ENCODE measurements at regions not wholly inside any gene's neighbourhood (a gene's known extent, or its start where the extent isn't known, plus 50 kb on each side); places are given as distances from the start of the nearest gene placed in this dataset.
"Not testable (repeated sequence)": the region's sequence is repeated elsewhere in the genome, so short reads cannot be mapped to it uniquely, and the experiment has no call there.

GRCh38 chr6:113039005-113039404 lies 691.9 kb downstream of the RFPL4B start:
- no peak for DNase-seq (ENCODE audit: low read depth in 2 of 2)

- DNase-seq (ENCODE audit: low read depth in 2 of 2) = no peak
These were observed 700.0 kb downstream of the RFPL4B start for GRCh38 chr6:113047148-113047547.

GRCh38 chr6:113047932-113048331 lies 700.8 kb downstream of the RFPL4B start:
- no peak for DNase-seq (ENCODE audit: low read depth in 2 of 2)

- no peak for DNase-seq (ENCODE audit: low read depth in 2 of 2)
These were observed 701.6 kb downstream of the RFPL4B start for GRCh38 chr6:113048741-113049140.

- no peak for DNase-seq (ENCODE audit: low read depth in 2 of 2)
These were observed 702.1 kb downstream of the RFPL4B start for GRCh38 chr6:113049190-113049589.

DNA sequence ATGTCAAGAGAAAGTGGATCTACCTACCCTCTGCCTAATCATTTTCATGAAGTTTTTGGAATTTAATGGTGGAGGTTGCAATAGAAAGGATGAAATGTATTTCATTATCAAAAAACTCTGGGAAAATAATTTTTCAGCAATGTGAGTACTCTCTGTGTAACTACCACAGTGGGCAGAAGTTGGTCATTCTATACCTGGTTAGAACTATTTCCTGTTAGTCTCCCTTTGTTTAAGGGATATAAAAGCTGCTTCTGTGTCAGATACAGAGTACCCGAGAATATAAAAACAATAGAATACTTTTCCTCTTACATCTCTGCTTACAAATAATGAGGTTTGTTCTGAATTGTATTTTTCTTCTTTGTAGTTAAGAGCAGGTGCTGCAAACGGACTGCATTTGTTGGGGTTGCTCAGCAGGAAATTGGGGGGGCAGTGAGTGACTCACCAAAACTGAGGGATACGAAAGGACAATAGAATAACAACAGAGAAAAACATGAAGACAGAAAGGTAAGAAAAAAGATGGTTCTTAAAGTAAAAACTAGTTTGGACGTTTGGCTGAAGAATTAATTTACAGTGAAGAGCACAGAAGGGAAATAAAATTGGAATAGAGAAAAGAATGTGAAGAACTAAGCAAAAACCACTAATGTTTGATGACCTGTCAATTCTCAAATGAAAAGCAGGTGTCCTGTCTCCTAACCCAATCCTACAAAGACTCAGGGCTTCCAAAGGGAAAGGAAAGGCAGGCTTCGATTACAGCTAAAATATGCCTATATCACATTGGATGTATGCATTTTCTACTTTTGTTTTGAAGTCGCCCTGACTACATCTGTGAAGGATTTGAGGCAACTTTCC lies 703.1 kb downstream of the RFPL4B start:
- DNase-seq (ENCODE audit: low read depth in 2 of 2) = no peak

DNA sequence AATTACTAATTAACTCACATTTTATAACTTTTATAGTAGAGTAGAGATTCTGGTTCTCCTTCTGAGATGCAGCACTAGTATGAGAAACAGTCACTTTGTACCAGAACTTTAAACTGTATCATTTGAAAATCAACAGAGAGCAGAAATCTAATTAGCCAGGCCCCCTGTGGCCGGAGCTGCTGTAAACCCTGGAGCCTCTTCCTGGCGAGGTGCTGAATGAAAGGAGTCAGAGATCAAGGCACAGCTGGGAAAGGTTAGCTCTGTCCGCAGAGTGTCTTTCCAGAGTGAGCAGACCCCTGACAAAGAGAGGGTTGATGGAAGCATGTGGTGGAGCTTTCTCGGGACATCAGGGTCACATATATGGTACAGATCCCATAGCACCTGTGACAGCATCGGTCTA lies 703.8 kb downstream of the RFPL4B start:
- no peak for DNase-seq (ENCODE audit: low read depth in 2 of 2)

DNA sequence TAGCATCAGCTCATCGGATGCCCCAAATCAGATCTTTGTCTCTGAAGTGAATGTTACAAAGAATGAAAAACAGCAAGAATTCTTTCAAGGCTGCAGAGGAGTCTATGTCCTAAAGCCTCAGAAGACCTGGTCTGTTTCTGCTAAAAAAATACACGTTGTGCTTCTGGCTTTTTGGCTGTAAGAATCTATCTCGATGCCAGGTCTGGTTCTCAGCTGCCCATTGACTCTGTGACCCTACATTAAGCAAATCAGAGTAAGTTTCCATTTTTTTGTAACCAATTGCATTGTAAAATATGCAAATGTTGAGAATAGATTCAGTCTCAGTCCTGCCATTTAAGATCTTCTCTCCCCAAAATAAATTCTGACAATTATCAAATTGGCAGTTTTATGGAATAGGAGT lies 705.4 kb downstream of the RFPL4B start:
- no peak for DNase-seq (ENCODE audit: low read depth in 2 of 2)

GRCh38 chr6:113055061-113055460 lies 707.9 kb downstream of the RFPL4B start:
- DNase-seq (ENCODE audit: low read depth in 2 of 2) = no peak

GRCh38 chr6:113055998-113056397 lies 708.9 kb downstream of the RFPL4B start:
- DNase-seq (ENCODE audit: low read depth in 2 of 2) = no peak

DNA sequence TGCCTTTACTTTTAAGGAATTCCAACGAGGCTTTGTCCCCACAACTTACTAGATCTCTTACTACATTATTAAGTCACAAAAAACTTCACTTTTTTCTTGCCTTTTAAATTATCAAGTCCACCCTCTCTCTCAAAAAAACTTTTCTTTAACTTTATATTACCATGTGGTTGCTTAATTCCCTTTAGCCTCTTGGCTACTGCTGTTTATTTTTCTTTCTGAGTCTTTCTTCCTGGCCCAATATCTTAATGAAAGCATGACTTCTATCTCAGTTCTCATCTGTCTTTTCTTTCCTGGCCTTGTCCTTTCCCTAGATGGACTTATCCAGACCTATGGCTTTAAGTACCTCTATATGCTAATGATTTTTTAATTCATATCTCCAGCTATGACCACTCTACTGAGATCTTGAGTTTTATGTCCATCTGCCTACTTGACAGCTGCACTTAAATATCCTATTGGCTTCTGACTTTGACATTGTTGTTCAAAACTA lies 710.5 kb downstream of the RFPL4B start:
- no peak for DNase-seq (ENCODE audit: low read depth in 2 of 2)

DNA sequence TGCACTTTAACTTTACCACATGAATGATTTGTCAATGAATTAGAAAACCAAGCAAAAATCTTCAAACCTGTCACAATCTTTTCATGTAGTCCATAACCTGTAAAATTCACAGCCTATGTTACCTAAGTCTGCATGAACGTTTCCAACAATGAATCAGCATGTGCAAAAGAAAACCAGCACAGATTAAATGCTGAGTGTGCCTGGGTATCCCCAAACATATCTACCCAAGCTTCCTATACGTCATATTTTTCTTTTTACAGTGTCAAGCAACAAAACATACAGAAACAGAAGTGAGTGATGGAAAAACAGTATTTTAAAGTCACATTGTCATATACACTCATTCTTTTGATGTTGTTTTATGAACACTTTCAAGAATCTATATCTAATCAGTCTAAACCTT lies 713.5 kb downstream of the RFPL4B start:
- DNase-seq (ENCODE audit: low read depth in 2 of 2) = no peak

GRCh38 chr6:113065611-113066010 lies 718.5 kb downstream of the RFPL4B start:
- DNase-seq (ENCODE audit: low read depth in 2 of 2) = no peak

GRCh38 chr6:113067612-113068275 lies 720.6 kb downstream of the RFPL4B start:
- DNase-seq (ENCODE audit: low read depth in 2 of 2) = no peak

GRCh38 chr6:113068570-113068969 lies 721.4 kb downstream of the RFPL4B start:
- DNase-seq (ENCODE audit: low read depth in 2 of 2) = no peak

DNA sequence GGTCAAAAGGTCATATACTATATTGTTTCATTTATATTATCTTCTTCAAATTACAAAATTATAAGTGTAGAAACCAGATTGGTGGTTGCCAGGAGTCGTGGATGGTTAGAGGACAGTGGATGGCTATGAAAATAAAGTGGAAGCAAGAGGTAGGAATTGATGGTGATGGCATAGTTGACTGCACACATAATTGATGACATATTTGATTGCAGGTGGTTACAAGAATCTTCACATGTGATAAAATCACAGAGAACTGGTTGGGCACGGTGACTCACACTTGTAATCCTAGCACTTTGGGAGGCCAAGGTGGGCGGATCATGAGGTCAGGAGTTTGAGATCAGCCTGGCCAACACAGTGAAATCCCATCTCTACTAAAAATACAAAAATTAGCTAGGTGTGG lies 723.6 kb downstream of the RFPL4B start:
- not testable (repeated sequence) for DNase-seq (ENCODE audit: low read depth in 2 of 2)

DNA sequence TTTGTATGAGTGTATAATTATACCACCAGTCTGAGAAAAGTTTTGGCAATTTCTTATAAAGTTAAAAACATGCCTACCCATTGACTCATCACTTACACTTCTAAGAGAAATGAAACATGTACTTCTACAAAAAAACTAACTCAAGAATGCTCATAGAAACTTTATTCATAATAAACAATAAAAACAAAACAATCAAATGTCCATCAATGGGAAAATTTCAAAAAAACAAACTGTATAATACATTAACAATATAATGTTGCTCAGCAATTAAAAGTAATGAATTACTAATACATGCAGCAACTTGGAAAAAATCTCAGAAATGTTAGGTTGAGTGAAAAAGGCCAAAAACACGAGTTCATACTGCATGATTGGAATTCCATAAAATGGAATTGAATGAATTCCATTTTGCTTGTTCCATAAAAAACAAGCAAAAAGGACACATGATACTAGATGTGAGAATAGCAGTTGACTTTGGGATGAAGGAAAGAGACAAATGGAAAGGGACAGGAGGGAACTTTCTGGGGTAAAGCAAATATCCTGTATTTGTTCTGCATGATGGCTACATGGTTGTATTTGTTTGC lies 726.6 kb downstream of the RFPL4B start:
- DNase-seq (ENCODE audit: low read depth in 2 of 2) = no peak

DNA sequence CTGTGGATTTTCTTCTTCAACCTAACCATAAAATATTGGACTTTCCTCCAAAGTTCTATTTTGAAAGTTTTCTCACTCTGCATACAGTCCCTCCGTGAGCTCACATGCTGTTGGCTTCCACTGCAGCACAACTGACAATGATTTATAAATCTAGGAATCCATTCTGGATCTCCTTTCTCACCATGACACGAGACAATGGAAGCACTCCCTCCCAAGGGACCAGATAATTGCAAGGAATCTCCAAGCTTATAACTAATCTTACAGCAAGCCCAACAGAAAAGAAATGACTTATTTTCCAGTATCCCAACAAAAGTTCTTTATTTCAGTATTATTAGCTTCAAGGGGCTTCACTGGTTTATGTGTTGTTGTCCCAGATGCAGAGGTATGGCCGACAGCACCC lies 729.0 kb downstream of the RFPL4B start:
- DNase-seq (ENCODE audit: low read depth in 2 of 2) = no peak

GRCh38 chr6:113076816-113077215 lies 729.7 kb downstream of the RFPL4B start:
- no peak for DNase-seq (ENCODE audit: low read depth in 2 of 2)

DNA sequence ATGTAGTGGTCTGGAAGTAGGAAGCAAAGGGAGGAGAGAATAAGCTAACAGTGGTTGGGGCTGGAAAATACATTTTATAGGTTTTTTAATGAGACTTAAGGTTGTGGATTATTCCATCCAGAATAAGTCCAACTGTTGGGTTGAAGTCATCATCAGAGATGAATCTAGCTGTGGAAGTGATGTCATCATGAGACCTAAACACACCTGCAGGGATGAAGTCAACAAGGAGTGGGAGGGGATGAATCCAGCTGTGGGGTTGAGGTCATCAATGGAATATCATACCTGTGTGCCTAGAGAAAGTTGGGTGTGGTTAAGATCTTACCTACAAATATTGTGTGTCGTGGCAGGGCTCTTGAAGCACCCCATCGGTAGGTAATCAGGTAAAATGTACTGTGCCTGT lies 730.7 kb downstream of the RFPL4B start:
- no peak for DNase-seq (ENCODE audit: low read depth in 2 of 2)

DNA sequence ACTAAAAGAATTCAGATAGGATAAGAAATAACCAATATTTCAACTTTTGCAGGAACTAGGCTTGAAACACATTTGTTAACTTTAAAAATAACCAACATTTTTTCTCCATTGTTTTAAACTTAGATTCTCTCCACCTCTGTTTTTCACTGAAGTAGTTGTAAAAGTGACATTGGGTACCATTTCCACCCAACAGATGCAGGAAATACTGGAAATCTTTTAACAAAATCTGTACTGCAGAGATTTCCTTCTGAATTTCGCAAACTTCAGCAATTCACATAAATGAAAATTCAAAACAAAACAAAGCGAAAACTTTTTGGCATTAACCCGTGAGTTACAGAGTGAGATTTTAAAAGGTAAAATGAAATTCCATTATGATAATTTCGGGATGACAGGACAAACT lies 731.7 kb downstream of the RFPL4B start:
- no peak for DNase-seq (ENCODE audit: low read depth in 2 of 2)

DNA sequence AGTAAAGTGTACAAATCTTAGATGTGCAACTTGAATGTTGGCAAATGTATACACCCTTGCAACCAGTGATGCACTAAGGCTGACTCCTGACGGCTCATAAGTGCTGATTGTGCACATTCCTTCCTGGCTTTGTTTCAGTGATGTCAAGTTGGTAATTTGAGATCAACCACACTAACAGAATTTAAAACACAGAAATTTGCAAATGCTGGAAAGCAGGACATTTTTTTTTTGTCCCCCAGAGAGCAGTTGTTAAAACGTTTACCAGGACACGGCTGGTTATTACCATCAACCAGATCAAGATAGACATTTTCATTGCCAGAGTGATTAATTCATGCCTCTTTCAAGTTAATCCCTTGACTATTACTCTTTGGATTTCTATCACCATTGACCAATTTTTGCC lies 735.6 kb downstream of the RFPL4B start:
- no peak for DNase-seq (ENCODE audit: low read depth in 2 of 2)

DNA sequence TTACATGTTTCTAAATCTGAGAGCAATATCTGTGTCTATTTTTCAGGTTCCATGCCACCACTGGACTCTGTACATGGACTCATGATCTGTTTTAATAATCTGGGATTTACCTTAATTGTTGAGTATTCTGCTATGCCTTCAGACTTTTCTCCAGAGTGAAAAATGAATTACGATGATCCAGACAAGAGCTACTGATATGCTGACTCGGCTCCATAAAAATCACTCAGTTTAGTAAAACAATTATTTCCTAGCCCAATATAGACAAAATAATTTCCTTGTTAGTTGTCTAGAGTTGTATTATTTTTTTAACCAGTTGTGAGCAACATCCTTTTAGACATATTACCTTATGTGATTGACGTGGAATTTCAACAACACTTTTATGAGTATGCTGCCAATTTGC lies 736.8 kb downstream of the RFPL4B start:
- DNase-seq (ENCODE audit: low read depth in 2 of 2) = no peak
